ENCODE measurements at regions not wholly inside any gene's neighbourhood (a gene's known extent, or its start where the extent isn't known, plus 50 kb on each side); places are given as distances from the start of the nearest gene placed in this dataset.

GRCh38 chrX:65595460-65595876 is 60.9 kb upstream of the LAS1L start:
- FAIRE-seq (peak; percentile 95), DNase-seq (ENCODE audit: low read depth) (peak; percentile 77)
- Mint-ChIP-seq H3K9me3 (ENCODE audit: unreplicated experiment) (no peaks in the 10 kb centered on the region), H3K4me1 (ENCODE audit: low read depth, unreplicated experiment) (peaks cover 8% of the 10 kb centered on the region), H3K27ac (ENCODE audit: unreplicated experiment) (peak overlapping the region; percentile 86), H3K27me3 (ENCODE audit: low read depth, unreplicated experiment) (no peaks in the 10 kb centered on the region), H3K4me3 (ENCODE audit: unreplicated experiment) (no peak overlapping the region), H3K36me3 (ENCODE audit: low read depth, unreplicated experiment) (no peaks in the 10 kb centered on the region)
- peak overlapping the region; percentile 69 for H3K4me2 ChIP-seq (ENCODE audit: low read length)
- no peaks in the 10 kb centered on the region for H3K27me3 ChIP-seq (ENCODE audit: insufficient read depth, low read length)
- peak overlapping the region; percentile 69 for H3K9ac ChIP-seq (ENCODE audit: low read length)
- peak overlapping the region; percentile 69 for H3K27ac ChIP-seq (ENCODE audit: low read depth, low read length)
- TF ChIP-seq, protein P1, sequence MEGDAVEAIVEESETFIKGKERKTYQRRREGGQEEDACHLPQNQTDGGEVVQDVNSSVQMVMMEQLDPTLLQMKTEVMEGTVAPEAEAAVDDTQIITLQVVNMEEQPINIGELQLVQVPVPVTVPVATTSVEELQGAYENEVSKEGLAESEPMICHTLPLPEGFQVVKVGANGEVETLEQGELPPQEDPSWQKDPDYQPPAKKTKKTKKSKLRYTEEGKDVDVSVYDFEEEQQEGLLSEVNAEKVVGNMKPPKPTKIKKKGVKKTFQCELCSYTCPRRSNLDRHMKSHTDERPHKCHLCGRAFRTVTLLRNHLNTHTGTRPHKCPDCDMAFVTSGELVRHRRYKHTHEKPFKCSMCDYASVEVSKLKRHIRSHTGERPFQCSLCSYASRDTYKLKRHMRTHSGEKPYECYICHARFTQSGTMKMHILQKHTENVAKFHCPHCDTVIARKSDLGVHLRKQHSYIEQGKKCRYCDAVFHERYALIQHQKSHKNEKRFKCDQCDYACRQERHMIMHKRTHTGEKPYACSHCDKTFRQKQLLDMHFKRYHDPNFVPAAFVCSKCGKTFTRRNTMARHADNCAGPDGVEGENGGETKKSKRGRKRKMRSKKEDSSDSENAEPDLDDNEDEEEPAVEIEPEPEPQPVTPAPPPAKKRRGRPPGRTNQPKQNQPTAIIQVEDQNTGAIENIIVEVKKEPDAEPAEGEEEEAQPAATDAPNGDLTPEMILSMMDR (IDR thresholded peaks at IDR 0.05; ENCODE audit: insufficient read depth, low read depth, low read length), result peak; percentile 95
- no peak for TF ChIP-seq EZH2 (IDR thresholded peaks at IDR 0.05; ENCODE audit: insufficient read depth, low read length)
- no peaks in the 10 kb centered on the region for H3K9me3 ChIP-seq (ENCODE audit: insufficient read depth, low read depth, low read length)
- peak overlapping the region; percentile 58 for H2AFZ ChIP-seq (ENCODE audit: low read depth, low read length)
- no peaks in the 10 kb centered on the region for H3K36me3 ChIP-seq (ENCODE audit: insufficient read depth, low read length)
- H3K79me2 ChIP-seq (ENCODE audit: insufficient read depth, low read length), result no peaks in the 10 kb centered on the region
- H3K4me1 ChIP-seq (ENCODE audit: insufficient read depth, low read length), result peaks cover 13% of the 10 kb centered on the region
- no peak overlapping the region for H3K4me3 ChIP-seq (ENCODE audit: insufficient read depth, low read depth, low read length)
- no peaks in the 10 kb centered on the region for H4K20me1 ChIP-seq (ENCODE audit: insufficient read depth, low read length)

GRCh38 chrX:65591206-65591605 is 56.6 kb upstream of the LAS1L start:
- Histone ChIP-seq H3K4me2 (ENCODE audit: low read length) (no peak overlapping the region), H3K27ac (ENCODE audit: low read depth, low read length) (no peak overlapping the region), H4K20me1 (ENCODE audit: insufficient read depth, low read length) (no peaks in the 10 kb centered on the region), H3K27me3 (ENCODE audit: insufficient read depth, low read length) (no peaks in the 10 kb centered on the region), H3K9ac (ENCODE audit: low read length) (no peak overlapping the region), H3K4me3 (ENCODE audit: insufficient read depth, low read depth, low read length) (no peak overlapping the region), H2AFZ (ENCODE audit: low read depth, low read length) (no peak overlapping the region), H3K9me3 (ENCODE audit: insufficient read depth, low read depth, low read length) (no peaks in the 10 kb centered on the region), H3K36me3 (ENCODE audit: insufficient read depth, low read length) (no peaks in the 10 kb centered on the region), H3K4me1 (ENCODE audit: insufficient read depth, low read length) (peaks cover 6% of the 10 kb centered on the region), H3K79me2 (ENCODE audit: insufficient read depth, low read length) (no peaks in the 10 kb centered on the region)
- Mint-ChIP-seq H3K9me3 (ENCODE audit: unreplicated experiment) (no peaks in the 10 kb centered on the region), H3K4me1 (ENCODE audit: low read depth, unreplicated experiment) (peaks cover 6% of the 10 kb centered on the region), H3K27ac (ENCODE audit: unreplicated experiment) (no peak overlapping the region), H3K27me3 (ENCODE audit: low read depth, unreplicated experiment) (peaks cover 7% of the 10 kb centered on the region), H3K4me3 (ENCODE audit: unreplicated experiment) (no peak overlapping the region), H3K36me3 (ENCODE audit: low read depth, unreplicated experiment) (no peaks in the 10 kb centered on the region)
- no peak for TF ChIP-seq EZH2 (IDR thresholded peaks at IDR 0.05; ENCODE audit: insufficient read depth, low read length)
- TF ChIP-seq, protein P1 (IDR thresholded peaks at IDR 0.05; ENCODE audit: insufficient read depth, low read depth, low read length), result no peak
- FAIRE-seq, result no peak
- DNase-seq (ENCODE audit: low read depth), result no peak

GRCh38 chrX:65589304-65589703 is 54.7 kb upstream of the LAS1L start:
- Histone ChIP-seq H3K27ac (ENCODE audit: low read depth, low read length) (no peak overlapping the region), H2AFZ (ENCODE audit: low read depth, low read length) (no peak overlapping the region), H3K27me3 (ENCODE audit: insufficient read depth, low read length) (no peaks in the 10 kb centered on the region), H3K79me2 (ENCODE audit: insufficient read depth, low read length) (no peaks in the 10 kb centered on the region), H3K9ac (ENCODE audit: low read length) (no peak overlapping the region), H3K36me3 (ENCODE audit: insufficient read depth, low read length) (no peaks in the 10 kb centered on the region), H3K4me1 (ENCODE audit: insufficient read depth, low read length) (no peaks in the 10 kb centered on the region), H4K20me1 (ENCODE audit: insufficient read depth, low read length) (no peaks in the 10 kb centered on the region), H3K9me3 (ENCODE audit: insufficient read depth, low read depth, low read length) (no peaks in the 10 kb centered on the region), H3K4me2 (ENCODE audit: low read length) (no peak overlapping the region), H3K4me3 (ENCODE audit: insufficient read depth, low read depth, low read length) (no peak overlapping the region)
- H3K36me3 Mint-ChIP-seq (ENCODE audit: low read depth, unreplicated experiment), result no peaks in the 10 kb centered on the region
- no peaks in the 10 kb centered on the region for H3K9me3 Mint-ChIP-seq (ENCODE audit: unreplicated experiment)
- DNase-seq (ENCODE audit: low read depth) (no peak), FAIRE-seq (no peak)
- no peak for TF ChIP-seq EZH2 (IDR thresholded peaks at IDR 0.05; ENCODE audit: insufficient read depth, low read length)
- TF ChIP-seq, protein P1 (IDR thresholded peaks at IDR 0.05; ENCODE audit: insufficient read depth, low read depth, low read length), result no peak
- no peak overlapping the region for H3K4me3 Mint-ChIP-seq (ENCODE audit: unreplicated experiment)
- H3K27ac Mint-ChIP-seq (ENCODE audit: unreplicated experiment), result no peak overlapping the region
- no peaks in the 10 kb centered on the region for H3K4me1 Mint-ChIP-seq (ENCODE audit: low read depth, unreplicated experiment)
- H3K27me3 Mint-ChIP-seq (ENCODE audit: low read depth, unreplicated experiment), result peaks cover 7% of the 10 kb centered on the region
